ENCODE measurements at regions not wholly inside any gene's neighbourhood (a gene's known extent, or its start where the extent isn't known, plus 50 kb on each side); places are given as distances from the start of the nearest gene placed in this dataset.

DNA sequence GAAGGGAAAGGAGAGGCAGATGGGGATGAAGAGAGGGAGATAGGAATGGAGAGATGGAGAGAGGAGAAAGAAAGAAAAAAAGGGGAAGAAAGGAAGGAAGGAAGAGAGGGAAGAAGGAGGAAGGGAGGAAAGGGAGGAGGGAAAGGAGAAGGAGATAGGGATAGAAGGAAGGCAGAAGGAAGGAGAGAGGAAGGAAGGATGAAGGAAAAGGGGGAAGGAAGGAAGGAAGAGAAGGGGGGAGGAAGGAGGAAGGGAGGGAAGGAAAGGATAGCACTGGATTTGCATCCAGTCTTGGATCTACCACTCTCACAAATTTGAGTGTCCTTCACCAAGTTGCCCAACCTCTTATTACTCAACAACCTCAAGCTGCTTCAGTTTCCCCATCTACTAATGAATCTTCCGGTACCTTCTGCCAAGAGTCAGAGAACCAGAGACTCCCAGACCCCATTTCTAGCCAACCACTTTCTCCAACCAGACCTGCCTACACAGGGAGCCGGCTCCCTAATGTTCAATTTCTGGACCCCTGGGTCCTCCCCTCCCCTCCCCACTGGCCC, 79.7 kb upstream of the FOXP4 start:
- TF ChIP-seq, protein P1, sequence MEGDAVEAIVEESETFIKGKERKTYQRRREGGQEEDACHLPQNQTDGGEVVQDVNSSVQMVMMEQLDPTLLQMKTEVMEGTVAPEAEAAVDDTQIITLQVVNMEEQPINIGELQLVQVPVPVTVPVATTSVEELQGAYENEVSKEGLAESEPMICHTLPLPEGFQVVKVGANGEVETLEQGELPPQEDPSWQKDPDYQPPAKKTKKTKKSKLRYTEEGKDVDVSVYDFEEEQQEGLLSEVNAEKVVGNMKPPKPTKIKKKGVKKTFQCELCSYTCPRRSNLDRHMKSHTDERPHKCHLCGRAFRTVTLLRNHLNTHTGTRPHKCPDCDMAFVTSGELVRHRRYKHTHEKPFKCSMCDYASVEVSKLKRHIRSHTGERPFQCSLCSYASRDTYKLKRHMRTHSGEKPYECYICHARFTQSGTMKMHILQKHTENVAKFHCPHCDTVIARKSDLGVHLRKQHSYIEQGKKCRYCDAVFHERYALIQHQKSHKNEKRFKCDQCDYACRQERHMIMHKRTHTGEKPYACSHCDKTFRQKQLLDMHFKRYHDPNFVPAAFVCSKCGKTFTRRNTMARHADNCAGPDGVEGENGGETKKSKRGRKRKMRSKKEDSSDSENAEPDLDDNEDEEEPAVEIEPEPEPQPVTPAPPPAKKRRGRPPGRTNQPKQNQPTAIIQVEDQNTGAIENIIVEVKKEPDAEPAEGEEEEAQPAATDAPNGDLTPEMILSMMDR (IDR thresholded peaks at IDR 0.05; ENCODE audit: insufficient read depth, low read length, poor library complexity, severe bottlenecking), result no peak
- no peak for TF ChIP-seq EZH2phosphoT487 (conservative IDR thresholded peaks at IDR 0.05; ENCODE audit: low read length)
